ENCODE measurements at regions not wholly inside any gene's neighbourhood (a gene's known extent, or its start where the extent isn't known, plus 50 kb on each side); places are given as distances from the start of the nearest gene placed in this dataset.
A peak's percentile ranks its signal among the peaks of the same experiment; 100 is the strongest.

DNA sequence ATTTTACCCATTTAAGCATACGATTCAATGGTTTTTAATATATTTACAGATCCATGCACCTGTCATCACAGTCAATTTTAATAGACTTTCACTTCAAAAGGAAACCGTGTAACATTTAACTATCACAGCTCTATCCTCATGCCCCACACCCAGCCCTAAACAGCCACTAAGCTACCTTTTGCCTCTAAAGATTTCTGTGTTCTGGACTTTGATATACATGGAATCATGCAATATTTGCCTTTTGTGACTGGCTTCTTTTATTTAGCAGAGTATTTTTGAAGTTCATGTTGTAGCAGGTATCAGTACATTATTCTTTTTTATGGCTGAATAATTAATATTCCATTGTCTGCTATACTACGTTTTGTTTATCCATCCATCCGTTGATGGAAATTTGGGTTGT is 50.3 kb upstream of the STX16 start:
- no peak for DNase-seq (ENCODE audit: low spot score in 2 of 2)
- no peaks in the 10 kb centered on the region for H3K27me3 ChIP-seq (ENCODE audit: low read depth)
- H3K4me1 ChIP-seq: no peaks in the 10 kb centered on the region
- no peak overlapping the region for H3K4me3 ChIP-seq
- no peaks in the 10 kb centered on the region for H3K36me3 ChIP-seq (replicated peaks)
- in situ Hi-C loops (cut with MboI; ENCODE audit: low sequenced_read_pairs): no loop called here
- H3K9me3 ChIP-seq: no peaks in the 10 kb centered on the region

DNA sequence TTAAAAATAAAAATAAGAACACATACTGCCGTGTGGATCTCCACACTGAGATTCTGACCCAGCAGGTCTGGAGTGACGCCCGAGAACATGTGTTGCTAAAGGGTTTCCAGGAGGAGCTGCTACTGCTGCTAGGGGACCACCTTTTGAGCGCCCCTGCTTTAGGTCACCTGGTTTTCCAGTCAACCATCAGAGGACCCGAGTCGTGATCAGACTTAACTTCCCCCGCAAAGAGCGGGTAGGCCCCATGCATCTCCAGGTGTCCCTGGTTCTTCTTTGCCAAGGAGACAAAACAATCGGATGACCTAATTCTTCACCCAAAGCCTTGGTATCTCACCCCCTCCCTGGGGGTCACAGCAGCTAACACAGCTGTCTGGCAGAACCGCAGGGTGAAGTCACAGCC is 51.1 kb upstream of the STX16 start:
- no peak for DNase-seq (ENCODE audit: low spot score in 2 of 2)
- in situ Hi-C loops (cut with MboI; ENCODE audit: low sequenced_read_pairs): no loop called here
- Histone ChIP-seq H3K4me3 (no peak overlapping the region), H3K4me1 (no peaks in the 10 kb centered on the region), H3K27me3 (ENCODE audit: low read depth) (no peaks in the 10 kb centered on the region), H3K9me3 (no peaks in the 10 kb centered on the region), H3K36me3 (replicated peaks) (no peaks in the 10 kb centered on the region)

DNA sequence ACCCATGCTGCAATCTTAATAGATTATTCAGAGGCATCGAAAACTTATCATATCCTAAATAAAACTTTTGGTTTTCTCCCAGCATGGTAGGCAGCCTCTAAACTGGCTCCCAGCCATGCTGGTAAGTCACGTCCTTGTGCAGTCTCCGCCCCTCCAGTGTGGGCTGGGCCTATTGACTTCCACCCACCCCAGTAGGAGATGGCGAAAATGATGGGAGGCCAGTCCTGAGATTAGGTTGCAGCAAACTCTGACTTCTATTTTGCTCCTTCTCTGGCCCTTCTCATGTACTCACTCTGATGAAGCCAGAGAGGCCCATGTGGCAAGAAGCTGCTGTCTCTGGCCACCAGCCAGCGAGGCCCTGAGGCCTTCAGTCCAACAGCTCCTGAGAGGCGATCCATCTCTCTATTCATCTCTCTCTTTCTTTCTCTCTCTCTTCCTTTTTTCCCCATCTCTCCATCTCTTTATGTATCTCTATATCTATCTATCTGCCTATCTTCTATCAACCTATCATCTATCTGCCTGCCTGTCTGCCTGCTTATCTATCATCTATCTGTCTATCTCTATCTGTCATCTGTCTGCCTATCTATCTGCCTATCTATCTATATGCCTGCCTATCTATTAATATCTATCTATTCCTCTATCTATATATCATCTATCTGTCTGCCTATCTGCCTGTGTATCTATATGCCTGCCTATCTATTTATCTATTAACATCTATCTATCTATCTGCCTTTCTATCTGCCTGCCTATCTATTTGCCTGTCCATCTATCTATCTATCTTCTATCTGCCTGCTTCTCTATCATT is 52.7 kb upstream of the STX16 start:
- H3K27me3 ChIP-seq (ENCODE audit: low read depth): no peaks in the 10 kb centered on the region
- H3K4me3 ChIP-seq: no peak overlapping the region
- in situ Hi-C loops (cut with MboI; ENCODE audit: low sequenced_read_pairs): no loop called here
- no peaks in the 10 kb centered on the region for H3K36me3 ChIP-seq (replicated peaks)
- H3K4me1 ChIP-seq: peaks cover 4% of the 10 kb centered on the region
- no peak for DNase-seq (ENCODE audit: low spot score in 2 of 2)
- no peaks in the 10 kb centered on the region for H3K9me3 ChIP-seq

DNA sequence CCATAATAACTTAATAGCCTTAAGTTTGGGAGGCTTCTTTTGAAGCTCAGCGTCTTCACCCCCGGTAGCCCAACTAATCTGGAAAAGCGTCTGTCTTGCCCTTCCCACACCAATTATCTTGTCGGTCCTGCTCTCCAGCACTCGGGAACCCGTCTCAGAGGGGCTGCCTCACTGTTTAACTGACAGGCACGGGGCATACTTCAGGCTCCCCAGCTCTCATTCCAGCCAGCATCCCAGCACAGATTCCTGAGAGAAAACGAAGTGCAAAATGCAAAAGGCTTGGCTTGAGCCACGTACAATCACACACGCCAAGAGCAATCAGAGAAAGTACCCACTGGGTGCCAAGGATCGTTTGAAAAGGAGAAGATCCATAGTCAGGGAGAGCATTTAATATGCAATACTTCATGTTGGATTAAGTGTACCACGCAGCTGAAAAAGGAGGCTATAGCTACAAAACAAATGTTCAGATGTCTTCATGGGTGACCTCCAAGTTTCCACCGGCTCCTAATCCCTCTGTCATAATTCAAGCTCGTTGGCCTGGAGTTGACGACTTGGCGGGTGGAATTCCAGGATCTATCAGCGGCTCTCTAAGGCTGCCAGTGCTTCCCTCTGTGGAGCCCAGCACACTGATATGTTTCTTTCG is 53.7 kb upstream of the STX16 start:
- H3K36me3 ChIP-seq (replicated peaks): no peaks in the 10 kb centered on the region
- no peak overlapping the region for H3K4me3 ChIP-seq
- H3K9me3 ChIP-seq: no peaks in the 10 kb centered on the region
- no peak for DNase-seq (ENCODE audit: low spot score in 2 of 2)
- H3K27me3 ChIP-seq (ENCODE audit: low read depth): no peaks in the 10 kb centered on the region
- in situ Hi-C loops (cut with MboI; ENCODE audit: low sequenced_read_pairs): no loop called here
- H3K4me1 ChIP-seq: peaks cover 4% of the 10 kb centered on the region

DNA sequence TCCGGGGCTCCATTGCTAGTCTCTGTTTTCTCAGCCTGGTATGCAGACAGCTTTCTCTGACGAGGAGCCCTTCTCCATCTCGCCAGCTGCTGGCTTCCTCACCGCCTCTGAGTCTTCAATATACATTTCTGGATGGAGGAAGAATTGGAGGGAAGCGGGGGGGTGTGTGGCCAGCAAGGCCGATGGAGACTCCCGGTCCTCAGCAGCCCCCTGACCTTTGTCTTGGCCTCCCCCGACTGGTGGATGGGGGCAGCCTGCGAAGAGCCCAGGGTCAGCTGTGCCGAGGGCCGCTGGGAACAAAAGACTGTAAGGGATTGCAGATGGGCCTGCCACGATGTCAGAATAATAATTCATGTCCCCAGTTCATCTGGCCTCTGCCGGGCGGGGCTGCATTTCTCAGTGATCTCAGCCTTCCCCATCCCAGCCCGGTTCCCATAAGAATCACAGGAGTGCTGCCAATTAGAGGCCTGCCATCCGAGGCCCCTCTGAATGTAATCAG is 54.3 kb upstream of the STX16 start:
- H3K4me3 ChIP-seq: no peak overlapping the region
- H3K27me3 ChIP-seq (ENCODE audit: low read depth): no peaks in the 10 kb centered on the region
- in situ Hi-C loops (cut with MboI; ENCODE audit: low sequenced_read_pairs): no loop called here
- H3K36me3 ChIP-seq (replicated peaks): no peaks in the 10 kb centered on the region
- no peak for DNase-seq (ENCODE audit: low spot score in 2 of 2)
- peaks cover 4% of the 10 kb centered on the region for H3K4me1 ChIP-seq
- no peaks in the 10 kb centered on the region for H3K9me3 ChIP-seq

DNA sequence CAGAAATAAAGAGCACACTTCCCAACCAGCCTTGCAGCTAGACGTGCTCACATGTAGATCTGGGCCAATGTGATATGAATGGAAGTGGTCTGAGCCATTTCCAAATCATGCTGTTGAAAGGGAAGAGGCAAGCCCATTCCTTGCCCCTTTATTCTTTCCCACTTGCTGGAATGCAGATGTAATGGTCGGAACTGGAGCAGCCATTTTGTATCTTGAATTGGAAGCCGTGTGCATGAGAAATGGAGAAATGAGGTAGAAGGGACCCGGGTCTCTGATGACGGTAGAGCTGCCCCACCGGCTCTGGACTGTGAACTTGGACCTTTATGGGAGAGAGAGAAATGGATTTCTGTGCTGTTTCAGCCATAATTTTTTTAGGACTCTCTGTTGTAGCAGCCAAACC is 54.8 kb upstream of the STX16 start:
- DNase-seq (ENCODE audit: low spot score in 2 of 2): no peak
- in situ Hi-C loops (cut with MboI; ENCODE audit: low sequenced_read_pairs): no loop called here
- Histone ChIP-seq H3K4me3 (no peak overlapping the region), H3K9me3 (no peaks in the 10 kb centered on the region), H3K4me1 (peaks cover 4% of the 10 kb centered on the region), H3K36me3 (replicated peaks) (no peaks in the 10 kb centered on the region), H3K27me3 (ENCODE audit: low read depth) (no peaks in the 10 kb centered on the region)

DNA sequence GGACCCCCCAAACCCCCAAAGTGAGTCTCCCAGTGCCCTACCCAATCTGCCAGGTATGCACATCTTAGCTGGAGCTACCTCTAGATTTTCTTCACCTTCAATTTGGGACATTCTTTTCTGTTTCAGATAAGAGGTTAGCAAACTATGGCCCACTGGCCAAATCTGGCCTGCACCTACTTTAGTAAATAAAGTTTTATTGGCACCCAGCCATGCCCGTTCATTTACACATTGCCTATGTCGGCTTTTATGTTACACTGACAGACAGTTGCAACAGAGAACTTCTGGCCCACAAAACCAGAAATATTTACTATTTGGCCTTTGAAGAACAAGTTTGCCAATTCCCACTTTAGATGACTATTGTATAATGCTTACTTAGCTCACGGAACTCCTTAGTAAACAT is 55.9 kb upstream of the STX16 start:
- no peak overlapping the region for H3K4me3 ChIP-seq
- no peaks in the 10 kb centered on the region for H3K36me3 ChIP-seq (replicated peaks)
- DNase-seq (ENCODE audit: low spot score in 2 of 2): no peak
- no peaks in the 10 kb centered on the region for H3K27me3 ChIP-seq (ENCODE audit: low read depth)
- in situ Hi-C loops (cut with MboI; ENCODE audit: low sequenced_read_pairs): no loop called here
- peaks cover 4% of the 10 kb centered on the region for H3K4me1 ChIP-seq
- no peaks in the 10 kb centered on the region for H3K9me3 ChIP-seq

DNA sequence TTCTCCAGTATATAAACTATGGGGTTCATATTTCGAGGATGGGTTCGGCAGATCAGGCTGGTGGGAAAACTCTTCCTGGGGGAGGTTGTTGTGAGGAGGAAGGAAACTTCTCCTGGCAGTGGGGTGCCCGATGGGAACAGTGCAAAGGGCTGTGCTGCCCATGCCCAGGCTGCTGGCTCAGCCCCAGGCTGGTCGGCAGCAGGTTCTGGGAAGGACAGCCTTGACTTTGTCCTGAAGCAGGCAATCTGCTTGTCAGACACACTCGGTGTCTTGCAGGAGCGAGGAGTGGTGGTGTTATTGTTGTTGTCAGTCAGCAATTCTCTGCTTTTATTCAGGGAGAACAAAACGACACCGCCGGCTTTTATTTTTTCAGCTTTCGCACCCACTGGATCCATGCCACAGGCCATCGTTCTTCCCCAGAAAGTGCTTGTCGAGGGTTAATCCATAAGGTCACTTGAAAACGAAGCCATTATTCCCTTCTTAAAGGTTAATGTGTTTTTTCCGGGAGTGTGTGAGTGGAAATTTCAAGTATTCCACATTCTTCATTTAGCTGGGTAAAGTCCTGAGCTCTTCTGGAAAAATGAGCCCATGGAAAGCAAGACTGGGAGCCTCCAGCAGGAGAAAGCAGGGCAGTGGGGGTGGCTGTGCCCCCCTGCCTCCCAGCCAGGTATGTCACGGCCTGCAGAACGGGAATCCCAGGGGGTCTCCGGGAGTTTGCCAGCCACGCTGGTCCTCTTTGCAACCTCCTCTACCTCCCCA is 57.0 kb upstream of the STX16 start:
- H3K27me3 ChIP-seq (ENCODE audit: low read depth): no peaks in the 10 kb centered on the region
- in situ Hi-C loops (cut with MboI; ENCODE audit: low sequenced_read_pairs): no loop called here
- no peak overlapping the region for H3K4me3 ChIP-seq
- H3K36me3 ChIP-seq (replicated peaks): no peaks in the 10 kb centered on the region
- H3K9me3 ChIP-seq: no peaks in the 10 kb centered on the region
- H3K4me1 ChIP-seq: peaks cover 4% of the 10 kb centered on the region
- peak; percentile 61 to 67 for DNase-seq (ENCODE audit: low spot score in 2 of 2)

DNA sequence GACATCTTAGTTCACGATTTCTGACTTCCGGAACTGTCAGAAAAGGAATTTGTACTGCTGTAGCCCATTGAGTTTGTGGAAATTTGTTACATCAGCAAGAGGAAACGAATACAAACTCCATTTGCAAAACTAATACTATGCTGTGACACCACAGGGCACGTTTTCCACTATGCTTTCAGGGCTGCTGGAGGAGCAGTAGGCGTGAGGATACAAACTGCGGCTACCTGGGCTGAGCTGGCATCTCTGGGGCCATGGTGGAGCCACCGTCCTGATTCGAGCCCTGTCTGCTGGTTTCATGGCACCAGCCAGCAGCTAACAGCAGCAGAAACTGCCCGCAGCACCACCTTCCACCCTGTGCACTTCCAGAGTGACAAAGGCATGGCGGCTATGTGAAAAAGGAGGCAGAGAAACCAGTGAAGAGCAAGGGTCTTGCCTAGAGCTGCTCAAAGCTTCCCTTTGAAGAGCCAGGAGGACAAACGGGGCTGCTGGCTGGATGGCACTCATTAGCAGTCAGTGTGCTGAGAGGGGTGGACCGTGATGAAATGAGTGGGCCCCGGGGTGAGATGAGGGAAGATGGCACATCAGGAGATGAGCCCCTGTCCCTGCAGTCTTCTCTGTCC is 58.9 kb upstream of the STX16 start:
- no peak for DNase-seq (ENCODE audit: low spot score in 2 of 2)
- peaks cover 4% of the 10 kb centered on the region for H3K4me1 ChIP-seq
- H3K9me3 ChIP-seq: no peaks in the 10 kb centered on the region
- in situ Hi-C loops (cut with MboI; ENCODE audit: low sequenced_read_pairs): no loop called here
- no peak overlapping the region for H3K4me3 ChIP-seq
- H3K36me3 ChIP-seq (replicated peaks): no peaks in the 10 kb centered on the region
- H3K27me3 ChIP-seq (ENCODE audit: low read depth): no peaks in the 10 kb centered on the region

DNA sequence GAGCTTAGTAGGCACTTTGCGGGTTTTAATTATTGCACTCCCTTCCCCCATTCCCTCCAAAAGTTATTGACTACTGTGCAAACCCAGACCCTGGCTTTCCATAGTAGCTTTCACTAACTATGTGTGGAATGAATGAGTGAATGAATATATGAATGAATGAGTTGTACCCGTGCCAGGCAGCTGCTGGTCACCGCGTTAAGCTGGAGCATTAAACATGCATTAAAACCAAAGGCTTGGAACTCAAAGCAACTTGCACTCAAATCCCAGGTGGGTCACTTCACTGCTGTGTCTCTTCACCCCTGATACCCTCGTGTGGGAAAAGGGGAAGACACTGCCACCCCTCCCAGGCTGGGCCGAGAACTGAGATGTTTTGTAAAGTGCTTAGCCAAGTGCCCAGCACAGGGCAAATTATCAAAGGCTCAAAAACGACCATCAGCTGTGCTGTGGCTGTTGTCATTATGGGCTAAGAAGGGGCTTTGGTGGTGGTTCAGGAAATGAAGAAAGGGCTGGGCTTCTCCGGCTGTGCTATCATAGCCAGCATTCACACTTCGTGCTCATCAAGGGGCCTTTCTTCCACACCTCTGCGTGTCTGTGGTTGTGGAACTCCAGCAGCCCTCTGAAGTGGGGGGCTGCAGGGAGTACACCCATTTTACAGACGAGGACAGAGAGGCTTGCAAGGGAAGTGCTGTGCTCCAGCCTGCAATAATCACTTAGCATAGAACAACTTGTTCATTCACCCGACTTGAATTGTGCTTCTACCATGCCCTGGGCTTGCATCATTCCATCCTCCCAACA is 60.2 kb upstream of the STX16 start:
- H3K9me3 ChIP-seq: no peaks in the 10 kb centered on the region
- no peak overlapping the region for H3K4me3 ChIP-seq
- in situ Hi-C loops (cut with MboI; ENCODE audit: low sequenced_read_pairs): no loop called here
- peaks cover 4% of the 10 kb centered on the region for H3K4me1 ChIP-seq
- no peaks in the 10 kb centered on the region for H3K27me3 ChIP-seq (ENCODE audit: low read depth)
- no peak for DNase-seq (ENCODE audit: low spot score in 2 of 2)
- H3K36me3 ChIP-seq (replicated peaks): no peaks in the 10 kb centered on the region

DNA sequence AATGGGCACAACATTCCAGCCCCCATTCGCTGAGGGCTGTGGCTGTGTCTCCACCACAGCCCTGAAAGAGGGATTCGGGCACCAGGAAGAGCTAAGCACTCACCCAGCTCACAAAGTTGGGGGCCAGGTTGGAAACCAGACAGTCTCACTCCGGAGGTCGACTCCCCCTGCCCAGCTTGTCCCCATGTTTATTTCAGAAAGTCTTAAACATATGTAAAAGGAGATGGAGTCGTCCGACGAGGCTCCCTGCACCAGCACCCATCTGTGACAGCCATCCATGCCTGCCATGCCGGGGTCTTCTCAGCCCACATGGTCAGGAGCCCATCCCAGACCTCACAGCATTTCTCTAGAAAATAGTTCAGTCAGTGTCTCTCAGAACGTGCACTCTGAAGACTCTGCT is 63.6 kb upstream of the STX16 start:
- Histone ChIP-seq H3K4me3 (no peak overlapping the region), H3K36me3 (replicated peaks) (no peaks in the 10 kb centered on the region), H3K4me1 (no peaks in the 10 kb centered on the region), H3K9me3 (no peaks in the 10 kb centered on the region), H3K27me3 (ENCODE audit: low read depth) (no peaks in the 10 kb centered on the region)
- in situ Hi-C loops (cut with MboI; ENCODE audit: low sequenced_read_pairs): no loop called here
- DNase-seq (ENCODE audit: low spot score in 2 of 2): no peak

DNA sequence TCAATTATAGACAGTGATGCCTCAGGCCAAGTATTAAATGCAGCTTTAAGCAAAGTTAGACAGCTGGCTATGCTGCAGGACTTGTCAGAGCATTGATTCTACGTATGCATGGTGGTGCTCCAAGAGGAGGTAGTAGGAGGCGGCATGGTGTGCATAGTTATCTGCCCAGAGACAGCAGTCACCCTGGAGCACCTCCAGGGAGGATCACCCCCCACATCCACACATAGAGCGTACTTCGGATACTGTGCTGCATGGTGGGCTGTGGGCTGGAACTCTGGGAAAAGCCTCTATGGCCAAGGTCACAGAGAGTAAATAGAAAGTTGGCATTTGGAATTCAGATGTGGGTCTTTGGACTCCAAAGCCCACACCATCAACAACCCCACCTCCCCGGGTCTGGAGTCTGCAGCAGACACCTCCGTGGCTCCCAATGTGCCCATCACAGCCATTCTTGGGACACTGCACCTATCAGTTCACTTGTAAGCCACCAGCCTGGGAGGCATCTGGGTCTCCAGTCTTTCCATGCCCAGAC is 64.5 kb upstream of the STX16 start:
- Histone ChIP-seq H3K9me3 (no peaks in the 10 kb centered on the region), H3K4me3 (no peak overlapping the region), H3K4me1 (no peaks in the 10 kb centered on the region), H3K27me3 (ENCODE audit: low read depth) (no peaks in the 10 kb centered on the region), H3K36me3 (replicated peaks) (no peaks in the 10 kb centered on the region)
- no peak for DNase-seq (ENCODE audit: low spot score in 2 of 2)
- in situ Hi-C loops (cut with MboI; ENCODE audit: low sequenced_read_pairs): no loop called here

All from HAP-1 (cell line).